ACC112 (cell line): ENCODE measurements at regions not wholly inside any gene's neighbourhood (a gene's known extent, or its start where the extent isn't known, plus 50 kb on each side); places are given as distances from the start of the nearest gene placed in this dataset.
A peak's percentile ranks its signal among the peaks of the same experiment; 100 is the strongest.

Source experiments
- H2AFZ ChIP-seq: fragments of 200-600 bp; sonication (generic); one replicate; pipeline ENCODE4 v1.6.0; 2017; ENCODE audit warnings: antibody characterized with exemption, low read length; ENCODE audit not compliant: unreplicated experiment
- H3K27ac ChIP-seq: fragments of 200-600 bp; sonication (generic); 2 replicates; pipeline ENCODE4 v1.5.1; 2014; ENCODE audit warnings: low read depth, mild to moderate bottlenecking, antibody characterized with exemption, low read length, moderate library complexity
- H3K27me3 ChIP-seq: fragments of 200-600 bp; sonication (generic); 2 replicates; pipeline ENCODE4 v1.6.1; 2014; ENCODE audit warnings: mild to moderate bottlenecking, antibody characterized with exemption, low read length, moderate library complexity, mixed read lengths; ENCODE audit not compliant: insufficient read depth
- H3K36me3 ChIP-seq: fragments of 200-600 bp; sonication (generic); 2 replicates; pipeline ENCODE4 v1.6.1; 2016; ENCODE audit warnings: mild to moderate bottlenecking, antibody characterized with exemption, low read length, moderate library complexity, mixed read lengths; ENCODE audit not compliant: insufficient read depth
- H3K4me1 ChIP-seq: fragments of 200-600 bp; sonication (generic); one replicate; pipeline ENCODE4 v1.6.1; 2016; ENCODE audit warnings: low read length, mixed read lengths; ENCODE audit not compliant: insufficient read depth, unreplicated experiment, control insufficient read depth
- H3K4me3 ChIP-seq: fragments of 200-600 bp; sonication (generic); 2 replicates; pipeline ENCODE4 v1.5.1; 2014; ENCODE audit warnings: mild to moderate bottlenecking, low read depth, low read length
- H3K79me2 ChIP-seq: fragments of 200-600 bp; sonication (generic); one replicate; pipeline ENCODE4 v1.6.0; 2016; ENCODE audit warnings: low read length; ENCODE audit not compliant: control insufficient read depth, unreplicated experiment, insufficient read depth

GRCh38 chr9:21552244-21553170 is 70.4 kb upstream of the IFNE start:
- Histone ChIP-seq H3K27me3 (no peaks in the 10 kb centered on the region), H3K27ac (peak overlapping the region; percentile 100), H2AFZ (no peak overlapping the region), H3K4me1 (peaks cover 64% of the 10 kb centered on the region), H3K79me2 (peaks cover 93% of the 10 kb centered on the region), H3K4me3 (peak overlapping the region; percentile 67), H3K36me3 (peaks cover 17% of the 10 kb centered on the region)

DNA sequence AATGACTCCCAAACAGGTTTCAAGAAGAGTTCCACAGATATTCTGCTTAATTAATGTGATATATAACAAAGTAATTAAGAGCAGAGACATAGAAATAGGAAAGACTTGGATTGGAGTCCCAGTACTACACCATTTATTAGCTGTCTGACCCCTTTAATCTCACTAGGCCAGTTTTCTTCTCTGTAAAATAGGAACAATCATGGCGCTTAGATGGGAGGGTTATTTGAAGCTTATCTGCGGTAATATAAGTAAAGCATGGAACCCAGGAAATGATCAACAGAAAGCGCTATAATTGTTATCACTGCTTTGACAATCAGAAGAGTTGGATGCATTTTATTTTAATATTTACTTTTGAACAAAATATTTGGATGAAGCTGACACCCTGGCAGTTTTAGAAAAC is 71.3 kb upstream of the IFNE start:
- Histone ChIP-seq H3K4me1 (peaks cover 55% of the 10 kb centered on the region), H3K4me3 (peak overlapping the region; percentile 67), H3K27ac (peak overlapping the region; percentile 100), H3K36me3 (peaks cover 21% of the 10 kb centered on the region), H3K79me2 (peaks cover 93% of the 10 kb centered on the region), H2AFZ (no peak overlapping the region), H3K27me3 (no peaks in the 10 kb centered on the region)

DNA sequence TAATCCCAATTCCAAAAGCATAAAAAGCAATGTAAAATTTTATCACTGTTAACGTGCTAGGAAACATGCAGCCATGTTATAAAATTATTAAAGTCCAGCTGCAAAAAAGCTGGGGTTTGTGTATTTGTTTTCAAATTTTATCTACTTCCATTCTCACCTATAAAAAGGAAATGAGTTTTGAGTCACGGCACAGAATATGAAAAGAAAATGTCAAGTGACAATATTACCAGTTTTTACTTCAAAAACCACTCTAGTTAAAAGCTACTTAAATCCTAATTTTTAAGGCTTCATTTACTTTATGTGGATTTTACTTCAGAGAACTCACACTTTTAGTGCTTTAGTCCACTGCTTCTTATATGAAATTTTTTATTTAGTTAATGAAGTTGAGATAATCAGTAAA is 72.7 kb upstream of the IFNE start:
- Histone ChIP-seq H2AFZ (no peak overlapping the region), H3K27me3 (no peaks in the 10 kb centered on the region), H3K4me1 (peaks cover 47% of the 10 kb centered on the region), H3K27ac (peak overlapping the region; percentile 100), H3K4me3 (peak overlapping the region; percentile 98), H3K79me2 (peaks cover 99% of the 10 kb centered on the region), H3K36me3 (peaks cover 25% of the 10 kb centered on the region)

GRCh38 chr9:21555911-21556310 is 73.8 kb upstream of the IFNE start:
- H2AFZ ChIP-seq = no peak overlapping the region
- H3K4me1 ChIP-seq = peaks cover 44% of the 10 kb centered on the region
- peaks cover 21% of the 10 kb centered on the region for H3K36me3 ChIP-seq
- H3K27me3 ChIP-seq = no peaks in the 10 kb centered on the region
- peak overlapping the region; percentile 100 for H3K27ac ChIP-seq
- peaks cover 99% of the 10 kb centered on the region for H3K79me2 ChIP-seq
- H3K4me3 ChIP-seq = peak overlapping the region; percentile 98

DNA sequence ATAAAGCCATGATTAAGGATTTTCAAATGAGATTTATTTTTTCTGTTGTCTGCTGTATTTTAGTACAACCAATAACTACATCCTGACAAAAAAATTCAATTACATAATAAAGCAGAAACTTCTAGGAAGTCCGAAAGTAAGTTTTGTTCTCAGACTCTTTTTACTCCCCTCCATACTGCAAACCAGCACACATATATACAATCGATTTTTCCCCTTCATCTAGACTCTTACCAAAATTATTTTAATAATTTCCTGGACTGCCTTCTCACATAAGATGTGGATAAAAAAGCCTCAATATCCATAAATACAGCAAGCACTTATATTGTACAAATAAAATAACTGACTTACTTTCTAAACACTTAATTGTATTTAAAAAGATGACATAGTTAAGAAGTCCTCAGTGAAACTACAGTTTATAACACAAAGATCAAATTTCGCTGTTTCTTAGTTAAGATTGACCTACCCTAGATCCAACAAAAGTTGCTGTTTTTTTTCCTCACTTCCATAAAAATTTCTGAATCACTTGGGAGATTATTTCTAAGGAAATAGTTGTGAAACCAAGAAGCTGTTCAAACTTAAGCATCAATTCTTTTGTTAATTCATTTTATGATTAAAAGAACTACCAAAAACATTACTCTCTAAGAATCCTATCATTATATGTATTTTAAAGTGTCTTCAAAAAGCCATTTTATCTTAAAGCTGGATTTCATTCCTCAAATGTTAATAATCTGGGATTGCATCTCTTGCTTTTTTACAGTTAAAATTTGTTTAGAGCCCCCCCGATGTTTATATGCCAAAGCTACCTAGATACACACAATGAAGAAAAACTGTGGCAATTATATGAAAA is 74.7 kb upstream of the IFNE start:
- peaks cover 21% of the 10 kb centered on the region for H3K36me3 ChIP-seq
- H3K79me2 ChIP-seq = peaks cover 97% of the 10 kb centered on the region
- no peaks in the 10 kb centered on the region for H3K27me3 ChIP-seq
- peak overlapping the region; percentile 100 for H3K27ac ChIP-seq
- H3K4me3 ChIP-seq = peak overlapping the region; percentile 98
- peaks cover 41% of the 10 kb centered on the region for H3K4me1 ChIP-seq
- H2AFZ ChIP-seq = no peak overlapping the region

GRCh38 chr9:21557428-21557768 is 75.3 kb upstream of the IFNE start:
- H3K4me3 ChIP-seq = peak overlapping the region; percentile 98
- peaks cover 21% of the 10 kb centered on the region for H3K36me3 ChIP-seq
- H3K27me3 ChIP-seq = no peaks in the 10 kb centered on the region
- H3K27ac ChIP-seq = peak overlapping the region; percentile 100
- H3K4me1 ChIP-seq = peaks cover 38% of the 10 kb centered on the region
- H2AFZ ChIP-seq = no peak overlapping the region
- H3K79me2 ChIP-seq = peaks cover 93% of the 10 kb centered on the region

DNA sequence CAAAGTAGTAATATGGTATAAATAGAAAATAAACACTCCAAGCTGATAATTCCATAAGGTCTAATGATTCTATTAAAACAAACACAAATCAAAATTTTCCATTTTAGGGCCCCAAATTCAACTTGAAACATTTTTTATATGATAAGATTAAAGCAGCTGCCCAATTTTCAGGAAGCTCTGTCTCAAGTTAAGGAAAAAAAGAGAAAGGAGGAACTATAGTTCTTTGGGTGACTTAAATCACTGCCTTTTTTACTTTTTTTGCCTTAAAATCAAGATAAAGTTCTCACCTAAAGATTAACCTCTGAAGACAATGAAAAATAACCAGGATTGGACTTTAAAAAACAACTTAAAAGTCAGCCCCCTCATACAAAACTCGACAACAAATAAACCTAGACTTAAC is 76.0 kb upstream of the IFNE start:
- H3K4me3 ChIP-seq = peak overlapping the region; percentile 98

DNA sequence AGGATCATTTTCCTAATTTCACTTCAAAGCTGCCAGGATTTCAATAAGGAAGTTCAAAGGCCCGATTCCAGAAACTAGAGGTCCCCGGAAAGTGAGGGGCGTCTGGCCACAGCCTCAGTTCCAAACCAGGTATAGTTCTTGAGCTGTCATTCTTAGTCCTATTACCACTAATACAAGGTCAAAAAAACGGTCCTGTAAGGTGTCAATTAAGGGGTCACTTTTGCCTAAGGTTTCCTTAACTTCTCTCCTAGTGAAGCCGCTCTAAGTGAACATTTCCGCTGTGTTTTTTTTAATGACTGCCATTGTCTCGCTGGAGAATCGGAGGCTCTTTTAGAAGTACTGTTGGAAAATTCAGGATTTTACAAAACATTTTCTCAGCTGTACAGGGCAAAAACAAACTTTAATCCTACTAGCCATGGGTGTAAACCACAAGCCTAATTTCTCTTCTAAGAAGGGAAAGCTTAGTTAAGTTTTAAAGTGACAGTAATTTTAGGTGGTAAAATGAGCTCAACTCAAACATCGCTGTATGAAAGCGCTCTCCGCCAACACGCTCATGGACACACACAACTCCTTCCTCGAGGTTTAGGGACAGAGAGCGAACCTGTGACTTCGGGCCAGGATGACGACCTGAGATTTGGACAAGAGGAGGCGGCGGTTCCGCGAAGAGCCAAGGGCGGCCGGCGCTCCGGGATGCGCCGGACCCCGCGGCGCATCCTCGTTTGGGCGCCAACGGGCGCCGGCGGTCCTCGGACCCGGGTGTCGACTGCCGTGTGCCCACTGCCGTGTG is 76.7 kb upstream of the IFNE start:
- Histone ChIP-seq H2AFZ (peak overlapping the region; percentile 23), H3K27me3 (no peaks in the 10 kb centered on the region), H3K79me2 (peaks cover 86% of the 10 kb centered on the region), H3K27ac (peak overlapping the region; percentile 100), H3K4me3 (peak overlapping the region; percentile 98), H3K36me3 (peaks cover 21% of the 10 kb centered on the region), H3K4me1 (peaks cover 35% of the 10 kb centered on the region)

More for the DNA sequence above, 76.0 kb upstream of the IFNE start:
- H3K27ac ChIP-seq = peak overlapping the region; percentile 100
- no peaks in the 10 kb centered on the region for H3K27me3 ChIP-seq
- H2AFZ ChIP-seq = no peak overlapping the region
- peaks cover 34% of the 10 kb centered on the region for H3K4me1 ChIP-seq
- H3K36me3 ChIP-seq = peaks cover 21% of the 10 kb centered on the region
- H3K79me2 ChIP-seq = peaks cover 87% of the 10 kb centered on the region

DNA sequence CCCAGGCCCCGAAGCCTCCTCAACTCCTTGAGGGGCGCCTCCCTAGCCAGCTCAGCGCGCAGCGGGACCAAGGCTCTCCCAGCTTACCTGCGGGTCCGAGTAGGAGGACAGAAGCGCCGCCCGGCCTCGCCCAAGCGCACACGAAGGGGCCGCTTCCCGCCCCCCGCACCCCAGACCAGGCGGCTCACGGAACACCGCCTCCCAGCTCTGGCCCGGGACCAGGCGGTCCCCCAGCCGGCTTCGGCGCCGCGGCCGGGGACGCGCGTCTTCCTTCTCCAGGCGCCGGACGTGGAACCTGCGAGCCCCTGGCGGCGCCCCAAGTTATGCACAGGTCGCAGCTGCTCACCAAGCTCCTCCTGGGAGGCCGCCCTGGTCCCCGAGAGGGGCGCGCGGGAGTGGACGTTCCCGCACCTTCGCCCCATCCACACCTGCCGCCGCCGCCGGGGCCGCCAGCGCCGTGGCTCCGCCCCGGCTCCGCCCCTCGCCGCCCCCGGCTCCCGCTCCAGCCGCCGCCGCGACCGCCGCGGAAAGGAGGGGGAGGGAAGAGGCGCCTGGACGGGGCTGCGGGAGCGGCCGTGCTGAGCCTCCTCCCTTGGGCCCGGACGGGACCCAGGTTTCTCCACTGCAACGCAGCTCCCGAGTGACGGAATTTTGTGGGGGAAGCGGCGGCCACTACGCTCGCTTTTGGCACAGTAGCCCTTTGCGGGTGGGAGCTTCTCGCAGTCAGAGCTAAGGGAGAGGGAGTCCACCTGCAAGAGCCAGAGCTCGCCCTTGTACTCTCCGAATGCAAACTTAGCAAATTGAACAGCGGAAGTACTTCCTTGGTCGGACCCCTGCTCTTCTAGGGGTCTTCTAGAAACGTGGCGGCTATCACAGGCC is 77.5 kb upstream of the IFNE start:
- Histone ChIP-seq H3K27ac (peak overlapping the region; percentile 100), H3K4me1 (peaks cover 38% of the 10 kb centered on the region), H3K4me3 (peak overlapping the region; percentile 98), H3K79me2 (peaks cover 87% of the 10 kb centered on the region), H3K27me3 (no peaks in the 10 kb centered on the region), H2AFZ (peak overlapping the region; percentile 92), H3K36me3 (peaks cover 21% of the 10 kb centered on the region)
